Uterus (tissue), 2 donors: ENCODE measurements at regions not wholly inside any gene's neighbourhood (a gene's known extent, or its start where the extent isn't known, plus 50 kb on each side); places are given as distances from the start of the nearest gene placed in this dataset.

Experiments used
- CTCF ChIP-seq, 4 experiments: fragments of 200-600 bp in 2 of 4; fragments of 450-650 bp in 2 of 4; sonication (generic) in 2 of 4; IDR thresholded peaks; one replicate each; pipeline ENCODE4 v1.5.1; 2016 to 2019; ENCODE audit warnings: antibody characterized with exemption in 4 of 4, mild to moderate bottlenecking in 2 of 4, moderate library complexity in 1 of 4
- POLR2A ChIP-seq, 2 donors: fragments of 450-650 bp; IDR thresholded peaks; one replicate each; pipeline ENCODE4 v1.6.1; 2016; ENCODE audit warnings: antibody characterized with exemption in 2 of 2, mild to moderate bottlenecking in 1 of 2, moderate library complexity in 1 of 2

- TF ChIP-seq CTCF (IDR thresholded peaks at IDR 0.05) = no peak
- TF ChIP-seq POLR2A (IDR thresholded peaks at IDR 0.05) = no peak
Measured at GRCh38 chr21:20343186-20343585, 655.0 kb upstream of the NCAM2 start.
